Activated naive CD4-positive, alpha-beta T cell treated with anti-CD3 and anti-CD28 coated beads, Interleukin-2, amount 50 U/mL, for 16 hours (primary cell): ENCODE measurements at regions not wholly inside any gene's neighbourhood (a gene's known extent, or its start where the extent isn't known, plus 50 kb on each side); places are given as distances from the start of the nearest gene placed in this dataset.

Experiments
- DNase-seq: peaks from one replicate; pipeline ENCODE4 v3.0.0-alpha.2; 2020

DNA sequence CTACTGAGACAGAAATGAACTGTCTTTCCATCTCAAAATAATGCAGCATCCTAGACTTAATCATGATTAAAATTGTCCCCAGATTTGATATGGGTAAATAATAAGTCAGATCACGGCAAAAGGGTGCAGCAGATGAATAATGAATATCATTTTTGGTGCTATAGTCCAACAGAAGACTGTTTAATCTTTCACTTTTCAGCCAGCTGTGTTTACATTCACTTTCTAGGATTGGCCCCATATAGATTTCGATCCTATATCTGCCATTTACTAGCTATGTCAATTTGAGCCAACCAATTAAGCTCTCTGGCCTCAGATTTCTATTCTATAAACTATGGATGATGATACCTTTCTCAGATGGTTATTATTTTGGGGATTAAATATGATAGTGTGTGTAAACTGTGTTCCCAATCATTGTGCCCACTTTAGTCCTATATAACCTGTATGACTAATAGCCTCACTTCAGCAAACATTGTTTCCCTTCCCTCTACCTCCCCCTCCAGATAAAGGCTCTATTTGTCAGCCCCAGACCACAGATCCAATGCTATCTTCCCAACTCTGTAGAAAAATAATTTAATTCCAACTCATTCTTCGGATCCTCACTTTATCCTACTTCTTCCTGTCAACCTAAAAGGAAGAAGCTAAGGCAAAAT lies 53.6 kb upstream of the NT5E start:
- no peak for DNase-seq

- DNase-seq: no peak
These were observed 54.1 kb upstream of the NT5E start for GRCh38 chr6:85395746-85396145.

- DNase-seq: no peak
These were observed 54.9 kb upstream of the NT5E start for GRCh38 chr6:85394853-85395538.

- DNase-seq: no peak
These were observed 55.7 kb upstream of the NT5E start for GRCh38 chr6:85394199-85394598.

DNA sequence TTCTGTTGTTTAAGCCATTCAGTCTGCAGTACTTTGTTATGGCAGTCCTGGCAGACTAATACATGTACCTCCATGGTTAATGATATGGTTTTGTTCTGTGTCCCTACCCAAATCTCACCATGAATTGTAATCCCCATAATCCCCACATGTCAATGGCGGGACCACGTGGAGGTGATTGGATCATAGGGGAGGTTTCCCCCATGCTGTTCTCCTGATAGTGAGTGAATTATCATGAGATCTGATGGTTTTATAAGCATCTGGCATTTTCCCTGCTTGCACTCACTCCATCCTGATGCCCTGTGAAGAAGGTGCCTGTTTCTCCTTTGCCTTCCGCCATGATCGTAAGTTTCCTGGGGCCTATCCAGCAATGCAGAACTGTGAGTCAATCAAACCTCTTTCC lies 57.5 kb upstream of the NT5E start:
- DNase-seq: no peak

GRCh38 chr6:85390775-85391174 lies 59.1 kb upstream of the NT5E start:
- DNase-seq: no peak

GRCh38 chr6:85390105-85390728 lies 59.7 kb upstream of the NT5E start:
- DNase-seq: no peak

DNA sequence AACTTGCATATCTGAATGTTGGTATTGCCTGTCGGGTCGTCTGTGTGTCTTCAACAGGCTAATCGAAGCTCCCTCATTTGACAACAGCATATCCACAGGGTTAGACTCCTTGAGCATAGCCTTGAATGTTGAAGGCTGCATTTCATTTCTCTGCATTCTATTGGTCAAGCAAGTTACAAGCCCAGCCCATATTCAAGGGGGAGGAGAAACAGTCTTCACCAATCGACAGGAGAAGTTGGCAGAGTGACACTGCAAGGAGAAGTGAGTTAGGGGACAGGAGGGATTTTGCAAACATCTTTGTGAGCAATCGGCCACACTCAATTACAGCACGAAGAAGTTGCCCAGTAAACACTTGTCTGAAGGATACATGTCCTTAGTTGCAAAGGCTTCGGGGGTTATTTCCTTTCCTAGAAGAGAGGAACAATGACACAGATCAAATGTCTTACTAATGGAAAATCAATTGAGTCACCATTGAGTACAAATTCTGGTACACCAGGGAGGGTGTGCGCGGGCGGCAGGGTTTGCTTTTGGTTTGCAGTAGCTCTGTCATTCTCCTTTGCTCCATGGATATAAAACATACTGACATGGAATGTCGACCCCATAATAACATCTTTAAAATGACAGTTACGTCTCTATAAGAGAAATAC lies 60.6 kb upstream of the NT5E start:
- DNase-seq: peak; percentile 13

- no peak for DNase-seq
These were observed 61.4 kb upstream of the NT5E start for GRCh38 chr6:85388531-85388930.

DNA sequence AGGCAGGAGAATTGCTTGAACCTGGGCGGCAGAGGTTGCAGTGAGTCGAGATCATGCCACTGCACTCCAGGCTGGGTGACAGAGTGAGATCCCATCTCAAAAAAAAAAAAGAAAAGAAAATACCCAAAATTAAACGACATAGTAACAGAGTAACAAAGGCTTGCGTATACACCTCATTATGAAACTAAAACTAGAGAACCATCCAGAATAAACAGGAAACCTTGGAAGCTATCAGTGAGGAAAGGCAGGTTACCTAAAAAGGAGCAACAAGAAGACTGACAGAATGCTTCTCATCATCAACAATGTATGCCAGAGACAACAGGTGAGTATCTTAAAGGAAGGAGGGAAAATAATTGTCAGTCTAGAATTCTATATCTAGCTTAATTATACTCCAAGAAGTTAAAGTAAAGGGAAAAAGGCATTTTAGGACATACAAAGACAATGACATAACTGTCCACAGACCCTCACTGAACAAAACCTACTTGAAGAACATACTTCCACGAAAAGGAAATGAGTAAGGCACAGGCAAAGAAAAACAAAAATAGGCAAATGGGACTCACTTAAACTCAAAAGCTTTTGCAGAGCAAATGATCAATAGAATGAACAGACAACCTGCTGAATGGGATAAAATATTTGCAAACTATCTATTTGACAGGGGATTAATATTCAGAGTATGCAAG lies 64.1 kb upstream of the NT5E start:
- no peak for DNase-seq

- DNase-seq: no peak
These were observed 66.8 kb upstream of the NT5E start for GRCh38 chr6:85383042-85383441.

DNA sequence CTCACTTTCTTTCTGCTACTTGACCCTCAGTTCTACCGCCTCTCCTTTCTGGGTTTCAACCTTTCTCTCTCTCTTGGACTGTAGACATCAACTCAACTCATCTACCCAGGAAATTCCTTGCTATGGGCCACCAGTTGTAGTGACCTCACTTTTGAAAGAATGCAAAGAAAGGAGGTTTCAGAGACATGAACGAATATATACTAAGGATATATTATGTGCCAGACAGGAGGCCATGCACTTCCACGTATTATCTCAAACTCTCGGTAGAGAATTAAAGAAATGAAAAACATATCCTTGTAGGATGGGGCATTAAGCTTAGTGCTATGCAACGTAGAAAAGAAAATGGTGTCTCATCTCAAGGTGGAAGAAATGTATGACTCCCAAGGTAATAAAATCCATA lies 67.3 kb upstream of the NT5E start:
- no peak for DNase-seq

- no peak for DNase-seq
These were observed 77.0 kb upstream of the NT5E start for GRCh38 chr6:85372915-85373270.

- no peak for DNase-seq
These were observed 77.5 kb upstream of the NT5E start for GRCh38 chr6:85372188-85372914.

- no peak for DNase-seq
These were observed 81.3 kb upstream of the NT5E start for GRCh38 chr6:85368631-85369030.

DNA sequence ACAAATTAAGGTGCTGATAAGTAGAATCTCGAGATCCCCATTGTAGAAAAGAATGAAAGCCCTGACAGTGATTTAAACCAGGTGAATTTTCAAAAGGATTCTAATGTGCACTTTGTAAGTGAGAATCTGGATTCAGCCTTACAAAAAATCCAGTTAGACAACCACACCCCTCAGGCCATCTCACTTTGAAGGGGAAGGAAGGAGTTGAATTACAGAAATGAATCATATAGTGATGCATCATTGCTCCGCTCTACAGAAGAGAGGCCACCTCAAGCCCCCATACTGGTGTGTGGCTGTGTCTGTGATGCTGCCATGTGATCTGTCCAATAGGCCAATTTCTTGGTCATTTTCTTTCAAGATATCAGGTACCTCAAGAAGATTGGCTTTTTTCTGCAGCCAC lies 85.5 kb upstream of the NT5E start:
- DNase-seq: no peak

DNA sequence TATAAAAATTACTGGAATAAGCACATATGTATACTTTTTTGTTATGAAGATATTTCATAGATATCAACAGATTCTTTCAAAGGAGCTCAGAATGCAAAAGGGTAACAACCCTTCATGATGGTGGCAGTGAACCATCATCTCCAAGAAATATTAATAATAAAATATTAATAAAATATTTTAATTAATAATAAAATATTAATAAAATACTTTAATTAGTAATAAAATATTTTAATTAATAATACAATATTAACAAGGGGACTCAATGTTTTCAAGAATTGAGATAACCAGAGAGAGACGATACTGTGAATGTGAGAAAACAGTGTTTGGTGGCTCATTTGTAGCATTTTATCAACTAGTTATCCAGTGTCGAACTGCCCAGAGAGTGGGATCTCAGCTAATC lies 86.0 kb upstream of the NT5E start:
- DNase-seq: no peak

DNA sequence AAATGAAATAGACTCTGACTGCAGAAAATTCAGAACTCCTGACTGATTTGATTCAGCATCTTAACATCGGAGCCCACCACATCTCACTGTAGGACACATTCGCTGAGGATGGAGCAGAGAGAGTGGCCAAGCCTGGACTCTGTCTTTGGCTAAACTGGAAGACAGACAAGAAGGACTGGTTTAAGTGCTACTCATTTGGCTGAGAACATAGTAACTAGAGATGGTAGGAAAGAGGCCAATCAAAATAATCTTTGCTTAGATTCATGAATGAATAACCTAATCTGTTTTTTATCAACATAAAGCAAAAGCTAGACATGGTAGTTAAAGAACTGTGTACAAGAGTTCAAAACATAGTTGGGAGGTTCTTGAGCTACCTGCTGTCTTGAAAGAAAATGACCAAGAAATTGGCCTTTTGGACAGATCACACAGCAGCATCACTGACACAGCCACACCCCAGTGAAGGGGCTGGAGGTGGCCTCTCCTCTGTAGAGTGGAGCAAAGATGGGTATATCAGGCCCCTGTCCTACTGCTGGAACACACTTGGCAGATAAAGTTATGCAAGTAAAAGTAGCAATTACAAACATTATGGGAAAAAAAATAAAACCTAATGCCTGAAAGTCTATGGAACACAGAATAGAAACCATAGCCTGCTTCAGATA lies 87.1 kb upstream of the NT5E start:
- no peak for DNase-seq

DNA sequence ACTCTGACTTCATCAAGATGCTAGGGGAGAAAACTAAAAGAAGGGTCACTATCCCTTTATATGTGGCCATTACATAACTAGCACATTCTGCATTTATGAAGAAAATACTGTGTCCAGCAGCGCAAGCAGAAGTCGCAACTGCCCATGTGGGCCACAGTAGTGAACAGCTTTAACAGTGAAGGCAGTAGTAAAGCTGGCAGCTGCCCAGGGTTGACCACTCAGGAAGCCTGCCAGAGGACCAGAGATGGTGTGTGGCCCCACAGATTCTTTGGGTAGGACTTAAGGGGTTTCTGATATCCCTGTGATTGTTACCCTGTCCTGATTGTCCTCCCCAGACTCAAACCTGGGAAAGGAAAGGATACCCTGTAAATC lies 88.3 kb upstream of the NT5E start:
- DNase-seq: no peak

GRCh38 chr6:85360794-85361642 lies 88.9 kb upstream of the NT5E start:
- DNase-seq: no peak

DNA sequence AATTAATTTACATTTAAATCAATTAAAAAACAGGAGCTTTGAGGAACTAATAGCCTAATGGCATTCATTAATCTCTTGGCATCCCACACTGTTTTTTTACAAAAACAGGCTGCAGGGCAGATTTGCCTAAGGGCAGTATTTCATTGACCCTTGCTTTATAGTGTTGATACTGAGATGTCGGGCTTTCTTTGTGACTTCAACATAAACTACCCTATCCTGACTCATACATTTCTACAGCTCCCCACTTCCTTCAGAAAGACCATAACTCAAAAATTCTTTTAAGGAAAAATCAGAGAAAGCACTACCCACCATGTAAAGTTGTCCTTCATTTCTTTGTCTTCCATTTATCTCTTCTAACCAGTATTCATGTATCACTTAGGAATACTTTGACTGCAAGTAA lies 92.2 kb upstream of the NT5E start:
- DNase-seq: no peak
